Trophoblast cell (in vitro differentiated cells and primary cell): ENCODE measurements at regions not wholly inside any gene's neighbourhood (a gene's known extent, or its start where the extent isn't known, plus 50 kb on each side); places are given as distances from the start of the nearest gene placed in this dataset.

Source experiments
- DNase-seq, 2 donors: peaks; one replicate each; pipeline ENCODE4 v3.0.0-alpha.2; 2016
- H2AFZ ChIP-seq: 2 replicates; pipeline ENCODE4 v1.6.1; 2013; ENCODE audit warnings: low read length, moderate library complexity, mild to moderate bottlenecking; ENCODE audit not compliant: insufficient read depth, poor library complexity
- H2AK5ac ChIP-seq: 2 replicates; pipeline ENCODE4 v1.6.1; 2013; ENCODE audit warnings: mild to moderate bottlenecking, low read length
- H2BK120ac ChIP-seq: 2 replicates; pipeline ENCODE4 v1.6.1; 2013; ENCODE audit warnings: low read length, mild to moderate bottlenecking, moderate library complexity; ENCODE audit not compliant: insufficient read depth, poor library complexity
- H2BK12ac ChIP-seq: 2 replicates; pipeline ENCODE4 v1.6.1; 2013; ENCODE audit warnings: mild to moderate bottlenecking, low read length, moderate library complexity
- H2BK5ac ChIP-seq: 2 replicates; pipeline ENCODE4 v1.6.1; 2013; ENCODE audit warnings: low read length, low read depth, moderate library complexity, mild to moderate bottlenecking; ENCODE audit not compliant: poor library complexity
- H3K14ac ChIP-seq: 2 replicates; pipeline ENCODE4 v1.6.1; 2013; ENCODE audit warnings: mild to moderate bottlenecking, low read length
- H3K18ac ChIP-seq: 2 replicates; pipeline ENCODE4 v1.6.1; 2013; ENCODE audit warnings: mild to moderate bottlenecking, low read length
- H3K23ac ChIP-seq: 2 replicates; pipeline ENCODE4 v1.6.1; 2013; ENCODE audit warnings: low read length
- H3K27ac ChIP-seq: 2 replicates; pipeline ENCODE4 v1.5.1; 2013; ENCODE audit warnings: low read depth, mild to moderate bottlenecking, inconsistent platforms, low read length, moderate library complexity
- H3K27me3 ChIP-seq: 2 replicates; pipeline ENCODE4 v1.6.1; 2013; ENCODE audit warnings: inconsistent platforms, mild to moderate bottlenecking, low read length, moderate library complexity; ENCODE audit not compliant: insufficient read depth
- H3K36me3 ChIP-seq, 2 experiments: 1 replicate in 1 of 2; 2 replicates in 1 of 2; pipeline ENCODE4 v1.6.1; 2013; ENCODE audit warnings: low read length in 2 of 2, mild to moderate bottlenecking in 2 of 2, moderate library complexity in 1 of 2; ENCODE audit not compliant: insufficient read depth in 2 of 2, control insufficient read depth in 1 of 2
- H3K4ac ChIP-seq: 2 replicates; pipeline ENCODE4 v1.6.1; 2013; ENCODE audit warnings: low read depth, mild to moderate bottlenecking, low read length, moderate library complexity
- H3K4me1 ChIP-seq, 2 experiments: 1 replicate in 1 of 2; 2 replicates in 1 of 2; pipeline ENCODE4 v1.6.1; 2013; ENCODE audit warnings: low read length in 2 of 2, mild to moderate bottlenecking in 2 of 2, moderate library complexity in 1 of 2; ENCODE audit not compliant: insufficient read depth in 2 of 2, control insufficient read depth in 1 of 2
- H3K4me2 ChIP-seq: 2 replicates; pipeline ENCODE4 v1.6.1; 2013; ENCODE audit warnings: inconsistent platforms, mild to moderate bottlenecking, low read length, moderate library complexity
- H3K4me3 ChIP-seq: 2 replicates; pipeline ENCODE4 v1.5.1; 2013; ENCODE audit warnings: mild to moderate bottlenecking, low read depth, low read length, inconsistent platforms
- H3K79me1 ChIP-seq: one replicate; pipeline ENCODE4 v1.6.1; 2013; ENCODE audit warnings: low read length
- H3K79me2 ChIP-seq: 2 replicates; pipeline ENCODE4 v1.6.1; 2013; ENCODE audit warnings: low read length, mild to moderate bottlenecking; ENCODE audit not compliant: control insufficient read depth, insufficient read depth, poor library complexity
- H3K9ac ChIP-seq: 2 replicates; pipeline ENCODE4 v1.6.1; 2013; ENCODE audit warnings: mild to moderate bottlenecking, low read length
- H3K9me3 ChIP-seq: 2 replicates; pipeline ENCODE4 v1.6.1; 2013; ENCODE audit warnings: low read depth, mild to moderate bottlenecking, control low read depth, inconsistent platforms, low read length; ENCODE audit not compliant: insufficient read depth
- H4K12ac ChIP-seq: 2 replicates; pipeline ENCODE4 v1.6.1; 2013; ENCODE audit warnings: low read depth, mild to moderate bottlenecking, low read length, moderate library complexity
- H4K8ac ChIP-seq: 2 replicates; pipeline ENCODE4 v1.6.1; 2013; ENCODE audit warnings: low read depth, mild to moderate bottlenecking, low read length, moderate library complexity
- H4K91ac ChIP-seq: one replicate; pipeline ENCODE4 v1.6.1; 2013; ENCODE audit warnings: low read depth, mild to moderate bottlenecking, low read length, moderate library complexity
- WGBS: extraction: QIAGEN DNeasy Blood & Tissue Kit; methylation state at CpG from one replicate; pipeline ENCODE4 v1.1.7; 2013; ENCODE audit warnings: missing lambda C conversion rate; ENCODE audit not compliant: insufficient read length, insufficient coverage; ENCODE audit errors: extremely low coverage; 5-methylcytosine and 5-hydroxymethylcytosine counted together

- Histone ChIP-seq H3K14ac (no peak overlapping the region), H4K91ac (no peak overlapping the region), H4K12ac (no peak overlapping the region), H3K18ac (no peak overlapping the region), H3K4me3 (no peak overlapping the region), H3K27ac (no peak overlapping the region), H2BK5ac (no peak overlapping the region), H2BK120ac (no peak overlapping the region), H4K8ac (no peak overlapping the region), H2BK12ac (no peak overlapping the region), H3K4ac (no peak overlapping the region), H3K9ac (no peak overlapping the region), H2AK5ac (no peak overlapping the region), H3K79me2 (no peaks in the 10 kb centered on the region), H3K36me3 (no peaks in the 10 kb centered on the region), H3K79me1 (no peaks in the 10 kb centered on the region), H3K4me2 (no peak overlapping the region), H3K23ac (no peak overlapping the region), H3K9me3 (peaks cover 2% of the 10 kb centered on the region), H3K27me3 (no peaks in the 10 kb centered on the region), H2AFZ (no peak overlapping the region), H3K4me1 (no peaks in the 10 kb centered on the region)
- no peak for DNase-seq
- no CpG with 5 or more reads among the region's 3 CpGs for WGBS
Measured at GRCh38 chr7:153675131-153675530, 377.1 kb upstream of the DPP6 start.

- Histone ChIP-seq H3K4me1 (no peaks in the 10 kb centered on the region), H2AFZ (no peak overlapping the region), H2BK120ac (no peak overlapping the region), H3K4ac (no peak overlapping the region), H3K36me3 (no peaks in the 10 kb centered on the region), H3K9me3 (no peaks in the 10 kb centered on the region), H3K14ac (no peak overlapping the region), H3K27me3 (no peaks in the 10 kb centered on the region), H3K23ac (no peak overlapping the region), H4K12ac (no peak overlapping the region), H2AK5ac (no peak overlapping the region), H3K4me2 (no peak overlapping the region), H3K79me2 (no peaks in the 10 kb centered on the region), H3K9ac (no peak overlapping the region), H4K8ac (no peak overlapping the region), H3K27ac (no peak overlapping the region), H4K91ac (no peak overlapping the region), H3K18ac (no peak overlapping the region), H2BK12ac (no peak overlapping the region), H2BK5ac (no peak overlapping the region), H3K4me3 (no peak overlapping the region), H3K79me1 (no peaks in the 10 kb centered on the region)
- DNase-seq: no peak
- WGBS: no CpG with 5 or more reads among the region's 3 CpGs
Measured at GRCh38 chr7:153682628-153683027, 369.6 kb upstream of the DPP6 start.

DNA sequence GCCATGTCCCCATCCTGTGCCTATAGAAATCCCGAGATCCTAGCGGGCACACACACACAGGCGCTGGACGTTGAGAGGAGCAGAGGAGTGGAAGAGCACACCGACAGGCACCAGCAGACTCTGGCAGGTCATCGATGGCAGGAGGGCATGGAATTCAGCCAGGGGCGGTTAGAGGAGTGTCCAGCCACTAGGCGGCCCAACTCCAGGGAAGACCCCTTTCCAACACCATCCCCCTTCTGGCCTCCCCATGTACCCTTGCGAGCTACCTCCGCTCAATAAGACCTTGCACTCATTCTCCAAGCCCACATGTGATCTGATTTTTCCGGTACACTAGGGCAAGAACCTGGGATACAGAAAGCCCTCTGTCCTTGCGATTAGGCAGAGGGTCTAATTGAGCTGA lies 356.0 kb upstream of the DPP6 start:
- Histone ChIP-seq H3K9me3 (peaks cover 2% of the 10 kb centered on the region), H4K91ac (no peak overlapping the region), H3K27me3 (no peaks in the 10 kb centered on the region), H2AK5ac (no peak overlapping the region), H2BK5ac (no peak overlapping the region), H3K14ac (no peak overlapping the region), H4K8ac (no peak overlapping the region), H3K18ac (no peak overlapping the region), H3K79me1 (no peaks in the 10 kb centered on the region), H2BK120ac (no peak overlapping the region), H2AFZ (no peak overlapping the region), H3K79me2 (no peaks in the 10 kb centered on the region), H3K4me1 (no peaks in the 10 kb centered on the region), H3K36me3 (no peaks in the 10 kb centered on the region), H3K23ac (no peak overlapping the region), H3K4ac (no peak overlapping the region), H3K27ac (no peak overlapping the region), H2BK12ac (no peak overlapping the region), H4K12ac (no peak overlapping the region), H3K4me3 (no peak overlapping the region), H3K9ac (no peak overlapping the region), H3K4me2 (no peak overlapping the region)
- DNase-seq: no peak
- WGBS: no CpG with 5 or more reads among the region's 12 CpGs

- H3K27me3 ChIP-seq: no peaks in the 10 kb centered on the region
- H3K79me1 ChIP-seq: no peaks in the 10 kb centered on the region
- no peak overlapping the region for H4K91ac ChIP-seq
- no peak overlapping the region for H2BK5ac ChIP-seq
- H3K27ac ChIP-seq: no peak overlapping the region
- no peak overlapping the region for H3K14ac ChIP-seq
- no peaks in the 10 kb centered on the region for H3K4me1 ChIP-seq
- H3K79me2 ChIP-seq: no peaks in the 10 kb centered on the region
- no peak overlapping the region for H3K4ac ChIP-seq
- no CpG with 5 or more reads among the region's 10 CpGs for WGBS
- H3K4me3 ChIP-seq: no peak overlapping the region
- no peak for DNase-seq
- no peaks in the 10 kb centered on the region for H3K36me3 ChIP-seq
- H2BK12ac ChIP-seq: no peak overlapping the region
- H3K18ac ChIP-seq: no peak overlapping the region
- no peak overlapping the region for H3K23ac ChIP-seq
- H3K9me3 ChIP-seq: peaks cover 2% of the 10 kb centered on the region
- H4K8ac ChIP-seq: no peak overlapping the region
- no peak overlapping the region for H4K12ac ChIP-seq
- H2AK5ac ChIP-seq: no peak overlapping the region
- no peak overlapping the region for H3K4me2 ChIP-seq
- H2AFZ ChIP-seq: no peak overlapping the region
- no peak overlapping the region for H3K9ac ChIP-seq
- no peak overlapping the region for H2BK120ac ChIP-seq
Measured at GRCh38 chr7:153698046-153698445, 354.2 kb upstream of the DPP6 start.

- Histone ChIP-seq H3K79me1 (no peaks in the 10 kb centered on the region), H3K18ac (no peak overlapping the region), H2BK12ac (no peak overlapping the region), H3K27me3 (no peaks in the 10 kb centered on the region), H3K4me2 (no peak overlapping the region), H3K14ac (no peak overlapping the region), H3K9ac (no peak overlapping the region), H4K91ac (no peak overlapping the region), H3K79me2 (no peaks in the 10 kb centered on the region), H2BK120ac (no peak overlapping the region), H3K36me3 (no peaks in the 10 kb centered on the region), H4K8ac (no peak overlapping the region), H3K4me3 (no peak overlapping the region), H3K9me3 (peaks cover 2% of the 10 kb centered on the region), H2BK5ac (no peak overlapping the region), H4K12ac (no peak overlapping the region), H3K27ac (no peak overlapping the region), H3K4me1 (no peaks in the 10 kb centered on the region), H2AK5ac (no peak overlapping the region), H2AFZ (no peak overlapping the region), H3K23ac (no peak overlapping the region), H3K4ac (no peak overlapping the region)
- no peak for DNase-seq
Measured at GRCh38 chr7:153701678-153702077, 350.5 kb upstream of the DPP6 start.
